HCT116 (cell line): ENCODE measurements at regions not wholly inside any gene's neighbourhood (a gene's known extent, or its start where the extent isn't known, plus 50 kb on each side); places are given as distances from the start of the nearest gene placed in this dataset.

Experiments
- CTCF ChIP-seq, 3 experiments: fragments of 200-600 bp in 1 of 3; sonication (generic) in 1 of 3; IDR thresholded peaks in 2 of 3; conservative IDR thresholded peaks in 1 of 3; 2 replicates each; pipeline ENCODE4 v1.5.1; 2012 to 2017; ENCODE audit warnings: low read depth in 2 of 3, low read length in 2 of 3, antibody characterized with exemption in 1 of 3, borderline replicate concordance in 1 of 3, control low read depth in 1 of 3, mild to moderate bottlenecking in 1 of 3, mixed read lengths in 1 of 3, mixed run types in 1 of 3, moderate library complexity in 1 of 3; ENCODE audit not compliant: insufficient read depth in 1 of 3
- MAX ChIP-seq: IDR thresholded peaks from 2 replicates; pipeline ENCODE4 v1.6.1; 2012
- POLR2A ChIP-seq: IDR thresholded peaks from 2 replicates; pipeline ENCODE4 v1.7.0; 2011; ENCODE audit warnings: borderline replicate concordance; ENCODE audit not compliant: insufficient read depth, insufficient read length; ENCODE audit errors: extremely low read depth
- POLR2AphosphoS5 ChIP-seq: IDR thresholded peaks from 2 replicates; pipeline ENCODE4 v1.6.1; 2011; ENCODE audit warnings: mild to moderate bottlenecking, low read depth, low read length, moderate library complexity
- REST ChIP-seq: IDR thresholded peaks from 2 replicates; pipeline ENCODE4 v1.6.1; 2012; ENCODE audit warnings: low read depth
- TCF7L2 ChIP-seq: IDR thresholded peaks from 2 replicates; pipeline ENCODE4 v1.7.0; 2011; ENCODE audit warnings: borderline replicate concordance, inconsistent platforms; ENCODE audit not compliant: insufficient read depth, insufficient read length; ENCODE audit errors: extremely low read depth

- TF ChIP-seq CTCF (IDR thresholded peaks at IDR 0.05 in 2 of 3, conservative IDR thresholded peaks at IDR 0.05 in 1 of 3; ENCODE audit: borderline replicate concordance in 1 of 3, insufficient read depth in 1 of 3, low read depth in 2 of 3, low read length in 2 of 3): no peak
- TF ChIP-seq POLR2AphosphoS5: no peak
- TF ChIP-seq POLR2A: no peak
- no peak for TF ChIP-seq MAX
- TF ChIP-seq REST: no peak
- TF ChIP-seq TCF7L2: no peak
These were observed 161.3 kb upstream of the DPP10 start for GRCh38 chr2:114281188-114281587.
